Kidney epithelial cell (primary cell): ENCODE measurements at regions not wholly inside any gene's neighbourhood (a gene's known extent, or its start where the extent isn't known, plus 50 kb on each side); places are given as distances from the start of the nearest gene placed in this dataset.

ENCODE experiments used
- DNase-seq: peaks from one replicate; pipeline ENCODE4 v3.0.0-alpha.2; 2010; ENCODE audit warnings: low read depth
- H3K27me3 ChIP-seq: 2 replicates; pipeline ENCODE4 v1.6.0; 2011; ENCODE audit warnings: low read length; ENCODE audit not compliant: control insufficient read depth, insufficient read depth
- H3K36me3 ChIP-seq: 2 replicates; pipeline ENCODE4 v1.5.1; 2011; ENCODE audit warnings: low read length; ENCODE audit not compliant: control insufficient read depth, insufficient read depth
- H3K4me3 ChIP-seq: 2 replicates; pipeline ENCODE4 v1.5.1; 2011; ENCODE audit warnings: low read depth, mild to moderate bottlenecking, control low read depth, low read length
- CTCF ChIP-seq: IDR thresholded peaks from 2 replicates; pipeline ENCODE4 v1.5.1; 2011; ENCODE audit warnings: mild to moderate bottlenecking, moderate library complexity, low read length, control low read depth, inconsistent platforms; ENCODE audit not compliant: insufficient read depth, poor library complexity, severe bottlenecking

GRCh38 chr6:98777762-98778161 is 56.6 kb upstream of the POU3F2 start:
- no peak for TF ChIP-seq CTCF
- no peaks in the 10 kb centered on the region for H3K36me3 ChIP-seq
- DNase-seq = no peak
- H3K27me3 ChIP-seq = no peaks in the 10 kb centered on the region
- H3K4me3 ChIP-seq = no peak overlapping the region

GRCh38 chr6:98779618-98780017 is 54.8 kb upstream of the POU3F2 start:
- TF ChIP-seq CTCF = no peak
- DNase-seq = no peak
- H3K27me3 ChIP-seq = no peaks in the 10 kb centered on the region
- H3K36me3 ChIP-seq = no peaks in the 10 kb centered on the region
- H3K4me3 ChIP-seq = no peak overlapping the region

- Histone ChIP-seq H3K4me3 (no peak overlapping the region), H3K36me3 (no peaks in the 10 kb centered on the region), H3K27me3 (peaks cover 3% of the 10 kb centered on the region)
- no peak for DNase-seq
- TF ChIP-seq CTCF = no peak
These were observed 51.6 kb upstream of the POU3F2 start for GRCh38 chr6:98782772-98783171.

- no peak for TF ChIP-seq CTCF
- DNase-seq = no peak
- peaks cover 3% of the 10 kb centered on the region for H3K27me3 ChIP-seq
- H3K4me3 ChIP-seq = no peak overlapping the region
- H3K36me3 ChIP-seq = no peaks in the 10 kb centered on the region
These were observed 50.8 kb upstream of the POU3F2 start for GRCh38 chr6:98783578-98783977.
